ENCODE measurements at regions not wholly inside any gene's neighbourhood (a gene's known extent, or its start where the extent isn't known, plus 50 kb on each side); places are given as distances from the start of the nearest gene placed in this dataset.
A peak's percentile ranks its signal among the peaks of the same experiment; 100 is the strongest.

DNA sequence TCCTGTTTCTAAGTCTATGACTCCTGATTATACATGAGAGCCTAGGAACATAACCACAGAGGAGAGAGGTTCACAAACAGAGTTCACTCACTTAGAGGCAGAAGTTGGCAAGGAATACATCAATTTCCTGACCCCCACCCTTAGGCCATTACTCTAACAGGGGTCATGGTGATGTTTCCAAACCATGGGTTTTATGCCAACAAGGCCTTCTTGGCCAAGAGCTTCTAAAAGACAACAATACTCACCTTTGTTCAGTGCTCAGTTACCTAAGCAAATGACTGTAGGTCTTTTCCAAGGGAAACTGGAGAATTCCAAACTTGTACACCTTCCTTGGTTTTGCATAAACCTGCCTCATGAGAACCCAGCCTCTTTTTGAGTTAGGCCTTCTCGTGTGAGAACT lies 52.6 kb downstream of the ERICH4 start:
- DNase-seq: no peak

DNA sequence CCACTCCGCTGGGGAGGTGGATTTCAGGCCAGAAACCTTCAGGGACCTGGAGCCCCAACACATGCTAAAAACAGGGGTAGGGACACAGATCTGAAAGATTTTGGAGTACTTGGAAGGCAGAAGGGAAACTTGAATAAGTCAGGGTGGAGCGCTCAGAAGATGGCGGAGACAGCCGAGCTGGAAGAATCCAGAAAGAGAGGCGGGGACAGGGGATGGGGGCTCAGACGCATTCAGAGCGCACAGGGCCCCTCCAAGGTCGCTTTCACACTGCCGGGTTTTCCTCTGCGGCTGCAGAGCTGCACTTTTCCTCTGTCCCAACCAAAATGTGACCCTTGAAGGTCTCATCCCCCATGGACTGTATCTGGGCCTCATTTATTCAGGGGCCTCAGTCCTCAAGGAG lies 56.9 kb downstream of the ERICH4 start:
- DNase-seq: no peak

DNA sequence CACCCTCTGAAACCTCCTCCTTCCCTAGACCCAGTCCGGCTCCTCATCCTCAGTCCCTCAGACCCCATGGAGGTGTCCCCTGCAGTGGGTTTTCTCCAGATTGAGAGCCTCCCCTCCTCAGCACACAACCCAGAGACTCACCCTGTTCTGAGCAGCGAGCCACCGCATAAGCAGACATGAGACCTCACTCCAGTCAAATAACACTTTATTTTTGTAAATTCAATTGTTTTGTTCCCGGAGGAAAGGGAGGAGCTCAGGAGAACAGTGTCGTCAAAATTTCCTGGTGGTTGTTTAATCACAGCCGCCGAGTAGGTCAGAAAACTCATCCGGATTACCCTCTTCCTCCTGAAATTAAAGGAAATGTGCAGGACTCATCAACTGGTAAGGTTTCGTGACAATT lies 57.5 kb downstream of the ERICH4 start:
- no peak for DNase-seq

DNA sequence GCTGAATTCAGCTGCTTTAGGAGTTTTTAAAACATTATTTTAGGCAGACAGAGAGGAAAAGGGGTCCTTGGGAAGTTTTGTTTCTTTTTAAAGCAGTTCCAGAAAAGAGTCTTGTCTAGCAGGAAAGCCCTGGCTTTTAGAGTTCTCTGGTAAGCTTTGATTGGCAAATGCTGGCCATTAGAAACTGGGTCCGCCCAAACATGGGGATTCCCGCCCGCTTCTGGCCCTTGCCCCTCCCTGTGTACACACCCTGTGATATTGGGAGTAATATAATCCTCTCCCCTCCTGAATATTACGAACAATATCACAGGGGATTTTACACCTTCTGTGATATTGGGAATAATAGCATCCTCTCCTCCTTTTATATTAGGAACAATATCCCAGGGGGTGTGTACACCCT lies 58.9 kb downstream of the ERICH4 start:
- no peak for DNase-seq

DNA sequence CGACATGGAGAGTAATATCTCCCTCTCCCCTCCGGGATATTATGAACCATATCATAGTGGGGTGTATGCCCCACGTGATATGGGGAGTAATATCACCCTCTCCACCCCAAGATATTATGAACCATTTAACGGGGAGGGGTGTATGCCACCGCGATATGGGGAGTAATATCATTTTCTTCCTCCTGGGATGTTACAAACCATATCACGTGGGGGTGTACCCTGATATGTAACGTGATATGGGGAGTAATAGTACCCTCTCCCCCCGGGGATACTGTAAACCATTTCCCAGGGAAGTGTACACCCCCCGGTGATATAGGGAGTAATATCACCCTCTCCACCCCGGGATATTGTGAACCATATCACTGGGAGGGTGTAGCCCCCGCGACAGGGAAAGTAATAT lies 62.1 kb downstream of the ERICH4 start:
- DNase-seq: no peak

DNA sequence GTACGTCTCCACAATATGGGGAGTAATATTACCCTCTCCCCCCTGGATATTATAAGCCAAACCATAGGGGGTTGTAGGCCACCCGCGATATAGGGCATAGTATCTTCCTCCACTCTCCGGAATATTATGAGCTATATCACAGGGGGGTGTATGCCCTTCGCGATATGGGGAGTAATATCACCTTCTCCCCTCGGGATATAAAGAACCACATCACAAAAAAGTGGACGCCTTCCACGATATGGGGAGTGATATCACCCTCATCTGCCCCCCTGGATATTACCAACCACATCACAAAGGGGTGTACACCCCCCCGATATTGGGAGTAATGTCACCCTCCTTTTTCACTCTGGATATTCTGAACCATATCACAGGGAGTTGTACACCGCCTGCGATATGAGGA lies 65.5 kb upstream of the CEACAM21 start:
- DNase-seq: no peak

DNA sequence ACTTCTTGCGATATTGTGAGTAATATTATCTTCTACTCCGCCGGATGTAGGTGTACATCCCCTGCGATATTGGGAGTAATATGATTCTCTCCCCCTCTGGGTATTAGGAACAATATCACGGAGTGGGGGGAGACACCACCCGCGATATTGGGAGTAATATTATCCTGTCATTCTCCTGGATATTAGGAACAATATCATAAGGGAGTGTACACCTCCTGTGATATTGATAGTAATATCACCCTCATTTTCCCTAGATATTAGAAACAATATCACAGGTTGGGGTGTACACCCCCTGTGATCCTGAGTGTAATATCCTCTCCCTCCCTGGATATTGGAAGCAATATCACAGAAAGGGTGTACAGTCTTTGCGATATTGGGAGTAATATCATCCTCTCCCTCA lies 64.3 kb upstream of the CEACAM21 start:
- no peak for DNase-seq

DNA sequence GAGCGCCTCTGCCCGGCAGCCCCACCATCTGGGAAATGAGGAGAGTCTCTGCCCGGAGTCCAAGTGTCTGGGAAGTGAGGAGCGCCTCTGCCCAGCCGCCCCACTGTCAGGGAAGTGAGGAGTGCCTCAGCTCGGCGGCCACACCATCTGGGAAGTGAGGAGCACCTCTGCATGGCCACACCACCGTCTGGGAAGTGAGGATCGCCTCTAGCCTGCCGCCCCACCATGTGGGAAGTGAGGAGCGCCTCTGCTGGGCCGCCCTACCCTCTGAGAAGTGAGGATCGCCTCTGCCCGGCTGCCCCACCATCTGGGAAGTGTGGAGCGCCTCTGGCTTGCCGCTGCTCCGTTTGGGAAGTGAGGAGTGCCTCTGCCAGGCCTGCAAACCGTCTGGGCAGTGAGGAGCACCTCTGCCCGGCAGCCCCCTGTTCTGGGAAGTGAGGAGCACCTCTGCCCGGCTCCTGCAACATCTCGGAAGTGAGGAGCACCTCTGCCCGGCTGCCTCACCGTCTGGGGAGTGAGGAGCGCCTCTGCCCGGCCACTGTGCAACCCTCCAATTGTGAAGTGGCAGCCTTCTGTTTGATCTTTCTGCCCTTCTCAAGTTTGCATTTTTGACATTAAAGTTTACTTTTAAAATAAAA lies 60.8 kb upstream of the CEACAM21 start:
- DNase-seq: no peak

DNA sequence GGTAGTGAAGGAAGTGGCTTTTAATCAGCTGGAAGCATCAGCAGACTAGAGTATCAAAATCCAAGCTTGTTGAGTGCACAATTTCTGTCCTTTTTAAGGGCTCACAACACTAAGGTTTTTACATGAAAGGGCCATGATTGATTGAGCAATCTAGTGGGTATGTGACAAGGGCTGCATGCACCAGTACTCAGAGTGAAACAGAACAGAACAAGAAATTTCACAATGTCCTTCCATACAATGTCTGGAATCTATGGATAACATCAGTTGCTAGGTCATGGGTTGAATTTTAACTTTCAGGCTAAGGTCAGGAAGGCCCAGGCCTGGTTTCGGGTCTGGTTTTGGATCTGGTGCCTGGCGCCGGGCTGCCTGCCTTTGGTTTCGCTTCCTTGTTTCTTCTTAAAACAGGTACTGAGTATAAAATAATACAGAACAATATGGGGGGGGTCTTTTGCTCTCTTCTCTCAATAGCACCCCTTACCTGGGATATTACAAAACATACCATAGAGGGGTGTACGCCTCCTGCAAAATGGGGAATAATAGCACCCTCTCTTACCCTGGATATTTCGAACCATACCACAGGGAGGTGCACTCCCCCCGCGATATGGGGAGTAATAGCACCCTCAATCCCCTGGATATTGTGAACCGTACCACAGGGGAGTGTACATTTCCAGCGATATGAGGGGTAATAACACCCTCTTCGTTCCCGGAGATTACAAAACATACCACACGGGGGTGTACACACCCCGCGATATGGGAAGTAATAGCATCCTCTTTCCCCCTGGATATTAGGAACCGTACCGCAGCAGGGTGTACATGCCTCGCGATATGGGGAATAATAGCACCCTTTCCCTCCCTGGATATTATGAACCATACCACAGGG lies 59.4 kb upstream of the CEACAM21 start:
- peak; percentile 58 to 69 (median 68) for DNase-seq

DNA sequence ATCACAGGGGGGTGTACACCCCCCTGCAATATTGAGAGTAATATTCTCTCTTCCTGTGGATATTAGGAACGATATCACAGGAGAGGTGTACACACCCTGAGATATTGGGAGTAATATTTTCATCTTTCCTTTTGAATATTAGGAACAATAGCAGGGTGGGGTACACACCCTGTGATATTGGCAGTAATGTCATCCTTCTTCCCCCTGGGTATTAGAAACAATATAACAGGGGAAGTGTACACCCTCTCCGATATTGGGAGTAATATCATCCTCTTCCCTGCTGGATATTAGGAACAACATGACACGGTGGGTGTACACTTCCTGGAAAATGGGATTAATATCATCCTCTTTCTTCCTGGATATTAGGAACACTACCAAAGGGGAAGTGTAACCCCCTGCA lies 57.8 kb upstream of the CEACAM21 start:
- no peak for DNase-seq

DNA sequence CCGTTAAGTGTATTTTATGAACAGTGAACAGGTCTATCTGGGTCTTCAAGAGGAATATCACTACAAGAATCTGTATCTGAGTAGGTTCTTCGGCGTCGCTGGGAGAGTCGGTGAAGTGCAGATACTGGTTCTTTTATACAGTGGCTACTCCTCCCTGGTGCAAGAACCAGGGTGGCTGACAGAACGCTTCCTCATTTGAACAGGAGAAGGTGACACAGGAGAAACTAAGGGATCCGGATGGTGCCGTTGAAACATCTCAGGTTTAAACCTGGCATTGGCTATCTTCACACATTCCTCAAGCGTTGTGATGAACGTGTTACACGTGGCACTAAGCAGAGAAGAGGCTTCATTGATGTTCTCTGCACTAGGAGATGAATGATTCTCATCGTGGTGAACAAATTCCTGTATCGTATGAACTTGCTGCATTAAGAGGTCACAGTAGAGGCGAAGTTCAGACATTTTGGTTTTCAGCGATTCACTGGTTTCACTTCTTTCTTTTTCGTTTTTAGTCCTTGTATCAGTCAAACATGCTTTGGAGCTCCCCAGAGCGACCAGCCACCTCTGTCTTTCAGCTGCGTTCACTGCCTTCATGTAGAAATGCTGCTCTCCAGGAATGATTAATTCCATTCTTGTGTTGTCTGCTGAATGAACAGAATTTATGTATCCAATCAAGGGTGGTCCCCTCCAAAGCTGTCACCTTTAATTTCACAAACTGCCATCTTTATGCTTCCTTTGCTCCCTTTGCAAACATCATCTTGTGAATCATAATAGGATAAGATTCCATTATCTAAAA lies 54.6 kb upstream of the CEACAM21 start:
- DNase-seq: peak; percentile 48 to 58 (median 50)

DNA sequence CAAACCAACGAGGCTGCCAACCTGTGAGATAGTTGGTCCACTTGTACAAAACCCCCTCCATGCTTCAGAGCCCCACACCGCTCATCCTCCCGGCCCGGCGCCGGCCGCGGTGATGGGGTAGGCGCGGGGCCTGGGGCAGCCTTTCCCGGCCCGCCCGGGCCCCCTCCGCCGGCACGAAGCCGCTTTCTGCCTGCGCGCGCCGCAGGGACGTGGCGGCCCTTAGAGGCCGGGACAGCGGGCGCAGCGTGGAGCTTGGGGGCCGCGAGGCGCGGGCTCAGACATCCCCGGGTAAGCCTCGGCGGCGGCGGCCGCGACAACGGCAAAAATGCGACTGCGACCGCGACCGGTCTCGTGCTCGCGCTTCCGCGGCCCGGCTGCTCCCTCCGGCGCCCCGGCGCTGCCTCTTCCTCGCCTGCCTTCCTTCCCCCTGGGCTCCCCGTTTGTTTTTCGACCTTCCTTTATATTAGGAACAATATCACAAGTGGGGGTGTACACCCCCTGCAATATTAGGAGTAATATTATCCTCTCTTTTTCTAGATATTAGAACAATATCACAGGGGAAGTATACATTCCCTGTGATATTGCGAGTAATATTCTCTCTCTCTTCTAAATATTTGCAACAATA lies 53.9 kb upstream of the CEACAM21 start:
- peak in 3 of 4 experiments; percentile 13 to 66 (median 49) for DNase-seq

DNA sequence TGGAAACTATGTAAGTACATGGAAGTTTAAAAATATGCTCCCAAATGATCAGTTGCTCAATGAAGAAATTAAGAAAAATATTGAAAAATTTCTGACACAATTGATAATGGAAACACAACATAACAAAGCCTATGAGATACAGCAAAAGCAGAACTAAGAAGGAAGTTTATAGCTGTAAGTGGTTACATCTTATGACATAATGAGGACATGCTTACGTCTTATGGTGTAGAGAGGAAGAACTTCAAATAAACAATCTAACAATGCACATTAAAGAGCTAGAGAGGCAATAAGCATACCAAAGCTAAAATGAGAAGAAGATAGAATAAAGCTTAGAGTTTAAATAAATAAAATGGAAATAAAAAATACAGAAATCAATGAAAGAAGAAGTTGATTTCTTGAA lies 50.0 kb upstream of the CEACAM21 start:
- peak in 2 of 4 experiments; percentile 54 to 63 for DNase-seq
